Heart left ventricle (tissue), 13 donors: ENCODE measurements at regions not wholly inside any gene's neighbourhood (a gene's known extent, or its start where the extent isn't known, plus 50 kb on each side); places are given as distances from the start of the nearest gene placed in this dataset.

Experiments used
- POLR2A ChIP-seq, 2 donors: fragments of 450-650 bp; IDR thresholded peaks; one replicate each; pipeline ENCODE4 v1.6.1; 2017; ENCODE audit warnings: antibody characterized with exemption in 2 of 2, mild to moderate bottlenecking in 2 of 2, moderate library complexity in 2 of 2
- TF ChIP-seq, protein P1 (sequence below), 12 donors: fragments of 200-600 bp; sonication (generic) in 4 of 12; IDR thresholded peaks; one replicate each; pipeline versions ENCODE4 v1.5.0 to v1.8.0; 2018 to 2022; ENCODE audit warnings: antibody characterized with exemption in 12 of 12, mild to moderate bottlenecking in 5 of 12
- donor health status: ischemic (EF 13 %, LVEDD 7.1; RV severe dilation, severe dysfunction).
- donor health status: DM: no; HTN: yes; CAD: no.
- donor health status: DM: no; HTN: no; CAD: no.
- donor health status: ischemic (EF 25% LVEDD 6.9; RV normal size, moderate dysfunction).
- donor health status: ischemic (EF 25% LVEDD 5.7; RV mildly dilated, moderate dysfunction).
- donor health status: ischemic (EF 35%, LVEDD 5.7; RV mildly dilated, moderate dysfunction).
- donor health status: nonischemic (EF 11% LVEDD 7.7; RV severe dilation, severe dysfunction).
- donor health status: DM: yes; HTN: yes; CAD: no.
- donor health status: PGD.
- donor health status: ischemic (EF 29% LVEDD 5.4; RV normal size, mild dysfunction).
- donor health status: nonischemic (EF 23%, LVEDD 6.1; RV moderate dilation, normal function).

DNA sequence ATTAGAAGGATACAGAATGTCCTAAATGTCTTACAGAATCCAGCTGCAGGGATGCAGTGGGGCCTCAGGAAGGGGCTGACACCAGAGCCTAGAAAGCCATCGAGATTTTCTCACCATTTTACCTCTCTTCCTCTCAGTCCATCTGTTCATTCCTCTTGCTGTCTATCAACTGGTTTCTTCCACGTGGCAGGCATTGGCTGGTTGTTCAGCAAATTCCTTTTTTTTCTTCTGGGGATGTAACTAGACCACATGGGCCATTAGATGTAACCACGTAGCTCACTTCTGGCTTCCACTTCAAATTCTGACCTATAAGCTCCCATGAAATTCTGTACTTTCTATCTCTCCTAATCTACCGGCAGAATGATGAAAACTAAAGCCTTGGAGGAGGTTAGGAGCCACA, 93.6 kb upstream of the MTAP start:
- no peak for TF ChIP-seq POLR2A (IDR thresholded peaks at IDR 0.05)
- TF ChIP-seq, protein P1, sequence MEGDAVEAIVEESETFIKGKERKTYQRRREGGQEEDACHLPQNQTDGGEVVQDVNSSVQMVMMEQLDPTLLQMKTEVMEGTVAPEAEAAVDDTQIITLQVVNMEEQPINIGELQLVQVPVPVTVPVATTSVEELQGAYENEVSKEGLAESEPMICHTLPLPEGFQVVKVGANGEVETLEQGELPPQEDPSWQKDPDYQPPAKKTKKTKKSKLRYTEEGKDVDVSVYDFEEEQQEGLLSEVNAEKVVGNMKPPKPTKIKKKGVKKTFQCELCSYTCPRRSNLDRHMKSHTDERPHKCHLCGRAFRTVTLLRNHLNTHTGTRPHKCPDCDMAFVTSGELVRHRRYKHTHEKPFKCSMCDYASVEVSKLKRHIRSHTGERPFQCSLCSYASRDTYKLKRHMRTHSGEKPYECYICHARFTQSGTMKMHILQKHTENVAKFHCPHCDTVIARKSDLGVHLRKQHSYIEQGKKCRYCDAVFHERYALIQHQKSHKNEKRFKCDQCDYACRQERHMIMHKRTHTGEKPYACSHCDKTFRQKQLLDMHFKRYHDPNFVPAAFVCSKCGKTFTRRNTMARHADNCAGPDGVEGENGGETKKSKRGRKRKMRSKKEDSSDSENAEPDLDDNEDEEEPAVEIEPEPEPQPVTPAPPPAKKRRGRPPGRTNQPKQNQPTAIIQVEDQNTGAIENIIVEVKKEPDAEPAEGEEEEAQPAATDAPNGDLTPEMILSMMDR (IDR thresholded peaks at IDR 0.05): no peak
